Stimulated activated CD4-positive, alpha-beta T cell treated with anti-CD3 and anti-CD28 coated beads, Interleukin-1b, Interleukin-23, amount 100 ng/mL, for 48 hours (primary cell): ENCODE measurements at regions not wholly inside any gene's neighbourhood (a gene's known extent, or its start where the extent isn't known, plus 50 kb on each side); places are given as distances from the start of the nearest gene placed in this dataset.

Experiments
- DNase-seq: peaks from one replicate; pipeline ENCODE4 v3.0.0-alpha.2; 2020

DNA sequence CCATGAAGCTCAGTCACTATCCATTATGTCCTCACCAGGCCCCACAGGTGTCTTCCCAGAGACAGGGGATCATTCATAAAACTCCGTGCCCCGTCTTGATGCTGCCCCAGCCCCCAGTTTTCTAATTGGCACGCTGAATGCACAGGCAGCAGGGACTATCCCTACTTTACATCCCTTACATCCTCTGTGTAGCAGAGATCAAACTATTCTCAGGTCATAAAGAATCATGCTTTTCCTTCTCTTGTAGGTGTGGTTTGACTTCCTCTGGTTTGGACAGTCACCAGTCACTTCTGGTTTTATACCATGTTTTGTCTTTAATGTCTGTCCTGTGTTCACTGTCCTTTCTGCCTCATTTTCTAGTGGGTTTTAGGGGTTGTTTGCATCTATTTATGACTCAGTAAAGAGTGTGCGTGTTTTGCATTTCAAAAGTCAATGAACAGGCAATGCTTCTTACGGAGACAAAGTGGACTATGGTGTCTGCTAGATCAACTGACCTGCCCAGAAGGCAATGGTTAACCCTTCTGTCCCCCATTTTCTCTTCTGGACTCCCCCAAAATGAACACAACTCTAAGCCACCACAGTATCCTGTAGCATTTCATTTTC lies 140.4 kb upstream of the NPVF start:
- DNase-seq = no peak

DNA sequence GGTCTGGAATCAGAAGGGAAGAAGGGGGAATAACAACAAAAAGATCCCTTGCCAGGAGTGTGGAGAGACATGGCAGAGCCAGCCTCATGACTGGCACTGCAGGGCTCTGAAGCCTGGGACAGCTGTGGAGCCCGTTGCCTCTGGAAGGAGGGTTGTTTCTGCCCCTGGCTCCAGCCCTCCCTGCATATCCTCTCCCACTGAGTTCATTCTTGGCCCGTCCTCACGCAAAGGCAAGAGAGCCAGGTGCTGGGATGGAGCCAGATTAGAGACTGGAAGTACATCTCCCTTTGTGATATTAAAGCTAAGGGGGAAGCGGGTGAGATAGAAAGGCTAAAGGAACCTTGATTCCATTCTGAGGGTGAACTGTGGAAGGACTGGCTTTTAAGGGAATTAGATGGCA lies 141.5 kb upstream of the NPVF start:
- DNase-seq = no peak

DNA sequence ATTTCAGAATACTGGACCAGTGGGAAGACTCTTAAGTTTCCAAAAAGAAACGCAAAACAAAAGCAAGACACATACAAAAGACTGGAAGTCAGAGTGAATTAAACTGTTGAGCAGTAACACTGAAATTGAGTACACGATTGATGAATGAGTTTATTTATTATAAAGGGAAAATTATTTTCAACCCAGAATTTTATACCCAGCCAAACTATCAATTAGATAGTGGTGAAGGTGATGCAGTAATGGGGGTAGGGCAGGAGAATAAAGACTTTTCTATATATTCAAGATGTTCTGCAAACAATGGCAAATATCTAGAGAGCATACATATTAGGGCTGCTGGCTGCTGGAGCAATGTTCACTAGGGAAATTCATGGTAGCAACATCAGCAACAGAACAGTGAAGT lies 143.7 kb upstream of the NPVF start:
- DNase-seq = no peak

DNA sequence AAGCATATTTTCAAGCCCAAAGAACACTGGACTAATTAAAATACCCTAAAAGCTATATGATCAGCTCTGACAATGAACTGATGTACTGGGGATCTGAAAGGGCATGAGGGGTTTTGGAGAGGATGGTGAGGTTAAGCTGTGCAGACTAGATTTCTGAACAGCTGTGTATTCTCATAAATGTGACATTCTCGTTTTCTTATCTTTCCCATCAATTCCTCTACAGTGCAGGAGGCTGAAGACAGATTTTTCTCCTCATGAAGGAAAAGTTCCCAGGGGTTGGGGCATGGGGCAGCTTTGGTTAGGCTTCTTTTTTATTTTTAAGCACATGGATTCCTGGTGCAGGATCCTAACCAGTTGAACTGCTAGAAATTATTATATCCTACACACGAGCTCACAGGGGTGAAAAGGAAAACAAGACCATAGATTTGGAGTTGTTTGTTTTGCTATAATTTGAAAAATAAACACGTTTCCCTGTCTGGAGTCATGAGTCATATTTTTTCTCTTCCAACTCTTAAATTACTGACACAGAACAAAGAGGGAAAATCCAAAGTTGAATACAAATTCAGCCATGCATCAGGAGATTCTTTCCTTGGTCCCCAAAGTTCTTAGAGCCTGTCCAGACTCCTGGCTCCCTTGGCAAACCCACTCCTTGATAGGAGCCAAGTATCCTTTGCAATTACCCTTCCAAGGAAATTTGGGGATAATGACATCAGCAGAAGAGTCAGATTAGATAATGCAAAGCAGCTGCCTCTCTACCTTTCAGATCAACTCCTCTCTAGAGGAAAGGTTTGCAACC lies 147.7 kb upstream of the NPVF start:
- no peak for DNase-seq

DNA sequence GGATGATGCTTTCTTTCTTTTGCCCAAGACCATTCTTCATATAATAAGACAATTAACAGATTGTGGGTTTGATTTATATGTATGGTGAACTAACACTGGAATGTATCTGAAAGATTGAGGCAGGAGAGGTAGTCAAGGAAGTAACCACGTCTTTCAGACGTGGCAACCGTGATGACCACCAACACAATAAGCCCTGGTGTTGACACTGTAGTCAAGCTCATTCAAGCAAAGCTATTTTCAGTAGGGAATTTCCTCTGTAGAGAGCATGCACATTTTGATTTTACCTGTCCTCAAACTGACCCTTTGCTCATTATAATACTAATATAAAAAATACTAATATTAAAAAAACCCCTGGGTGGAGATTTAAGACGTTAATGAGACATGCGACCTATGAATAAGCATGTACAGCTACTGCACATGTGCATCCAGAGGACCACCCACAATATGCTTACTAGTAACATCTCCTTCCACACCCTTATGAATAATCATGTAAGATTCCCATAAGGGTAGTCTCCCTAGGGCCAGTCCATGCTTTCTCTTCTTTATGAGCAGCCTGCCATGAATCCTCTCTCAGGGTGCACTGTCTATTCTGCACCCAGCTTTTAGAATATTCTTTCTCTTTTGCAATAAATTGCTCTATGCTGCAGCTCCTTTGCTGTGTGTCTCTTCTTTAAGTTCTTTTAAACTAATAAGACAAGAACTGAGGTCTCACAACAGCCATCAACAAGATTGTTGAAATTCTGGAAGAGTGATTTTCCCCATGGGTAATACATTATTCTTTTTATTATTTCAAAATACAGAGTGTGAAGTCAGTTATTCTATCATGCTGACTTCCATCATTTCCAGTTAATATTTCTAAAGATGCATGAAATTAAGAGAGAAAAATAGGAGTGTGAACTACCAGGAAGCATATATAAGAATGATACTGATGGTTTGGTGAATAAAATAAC lies 151.3 kb upstream of the NPVF start:
- DNase-seq = no peak

DNA sequence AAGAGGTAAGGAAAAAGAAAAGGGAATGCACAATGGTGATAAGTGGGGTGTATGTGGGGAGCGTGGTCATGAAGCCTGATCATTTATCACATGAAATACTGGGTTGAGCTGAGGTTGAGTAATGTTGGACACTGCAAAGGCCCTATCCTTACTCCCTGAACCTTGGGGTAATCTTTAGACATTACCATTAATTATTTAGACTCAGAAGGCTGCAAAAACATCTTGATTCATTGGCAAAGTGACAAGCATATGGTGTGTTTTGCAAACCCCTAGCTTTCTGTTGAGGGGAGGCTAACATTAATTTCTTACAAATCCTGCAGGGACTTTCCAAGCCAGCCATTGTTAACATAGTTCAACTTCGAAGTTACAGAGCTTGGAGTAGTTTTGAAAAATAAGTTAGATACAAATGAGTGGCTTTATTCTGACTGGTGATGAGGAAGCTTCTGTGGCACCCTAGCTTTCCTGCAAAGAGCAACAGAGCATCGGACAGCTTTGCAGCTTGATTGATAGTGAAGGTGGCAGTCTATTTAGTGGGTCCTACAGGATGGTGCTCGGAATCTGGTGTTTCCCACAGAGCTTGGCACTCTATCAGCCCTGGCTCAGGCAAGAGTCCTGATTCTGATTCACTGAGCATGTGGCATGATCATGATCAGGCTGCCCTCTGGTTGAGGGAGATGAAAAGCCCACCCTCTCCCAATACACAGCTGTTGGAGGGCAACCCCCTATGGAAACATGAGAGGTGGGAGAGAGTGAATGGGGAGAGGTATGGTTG lies 153.7 kb upstream of the NPVF start:
- no peak for DNase-seq

DNA sequence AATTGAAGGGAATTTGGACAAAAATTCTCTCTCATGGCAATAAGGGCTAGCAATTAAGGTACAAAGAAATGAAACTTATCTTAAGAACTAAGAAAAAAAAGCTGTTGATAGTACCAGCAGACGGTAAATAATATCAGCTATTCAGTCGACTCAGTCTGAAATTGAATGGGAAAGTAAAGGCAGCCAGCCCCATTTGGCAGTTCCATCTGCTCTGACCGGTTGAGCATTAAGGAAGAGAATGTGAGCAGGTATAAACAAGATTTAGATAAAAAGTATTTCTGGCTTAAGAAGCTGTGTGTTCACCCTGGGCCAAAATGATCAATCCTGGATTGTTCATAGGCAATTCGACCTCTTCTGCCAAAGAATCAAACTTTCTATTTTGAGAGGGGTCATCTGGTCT lies 154.6 kb upstream of the NPVF start:
- no peak for DNase-seq

DNA sequence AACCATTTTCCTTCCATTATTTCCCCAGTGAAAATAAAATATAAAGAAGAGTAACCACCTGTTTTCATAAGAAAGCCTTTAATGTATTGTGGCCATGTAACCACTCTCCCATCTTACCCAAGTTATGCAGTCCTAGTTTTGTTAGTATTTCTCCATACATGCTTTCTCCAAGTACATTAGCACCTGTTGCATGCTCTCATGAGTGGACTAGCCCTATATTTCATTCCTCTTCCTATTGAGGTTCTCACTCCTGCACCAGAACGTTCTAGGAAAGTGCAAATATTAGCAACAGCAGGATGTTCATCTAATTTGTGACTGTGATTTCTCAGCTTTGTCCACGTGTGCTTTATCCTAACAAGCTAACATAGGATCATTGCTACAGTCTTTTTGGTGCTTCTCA lies 155.1 kb upstream of the NPVF start:
- no peak for DNase-seq

DNA sequence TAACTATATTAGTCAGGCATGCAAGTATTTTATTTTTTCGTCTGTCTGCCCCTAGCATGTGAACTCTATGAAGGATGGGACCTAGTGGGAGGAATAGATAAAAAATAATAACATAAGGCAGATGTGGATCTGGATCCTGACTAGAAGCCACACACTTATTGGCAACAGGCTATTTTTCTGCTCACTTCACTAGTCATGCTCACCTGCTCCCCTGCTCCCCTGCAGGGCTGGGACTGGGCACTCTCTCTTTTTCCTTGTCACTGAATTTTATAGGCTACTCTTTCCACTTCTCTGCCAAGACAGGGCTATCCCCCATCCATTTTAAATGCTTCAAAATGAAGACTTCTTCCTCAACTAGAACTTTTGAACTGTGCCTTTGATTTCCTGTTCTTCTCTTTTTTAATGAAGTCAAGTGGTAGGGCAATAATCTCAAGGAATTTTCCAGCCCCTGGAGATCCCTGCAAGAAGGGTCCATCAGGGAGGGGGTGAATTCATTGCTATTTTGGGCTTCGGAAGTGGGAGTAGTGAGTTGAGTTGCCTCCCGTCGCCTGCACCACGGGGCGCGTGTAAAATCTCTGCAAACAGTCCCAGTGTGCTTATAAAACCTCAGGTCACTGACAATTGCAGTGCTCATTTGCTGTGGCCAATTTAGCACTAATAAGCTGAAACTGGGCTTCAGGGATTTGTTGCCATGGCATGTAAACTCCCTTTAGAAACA lies 156.7 kb upstream of the NPVF start:
- DNase-seq = no peak

DNA sequence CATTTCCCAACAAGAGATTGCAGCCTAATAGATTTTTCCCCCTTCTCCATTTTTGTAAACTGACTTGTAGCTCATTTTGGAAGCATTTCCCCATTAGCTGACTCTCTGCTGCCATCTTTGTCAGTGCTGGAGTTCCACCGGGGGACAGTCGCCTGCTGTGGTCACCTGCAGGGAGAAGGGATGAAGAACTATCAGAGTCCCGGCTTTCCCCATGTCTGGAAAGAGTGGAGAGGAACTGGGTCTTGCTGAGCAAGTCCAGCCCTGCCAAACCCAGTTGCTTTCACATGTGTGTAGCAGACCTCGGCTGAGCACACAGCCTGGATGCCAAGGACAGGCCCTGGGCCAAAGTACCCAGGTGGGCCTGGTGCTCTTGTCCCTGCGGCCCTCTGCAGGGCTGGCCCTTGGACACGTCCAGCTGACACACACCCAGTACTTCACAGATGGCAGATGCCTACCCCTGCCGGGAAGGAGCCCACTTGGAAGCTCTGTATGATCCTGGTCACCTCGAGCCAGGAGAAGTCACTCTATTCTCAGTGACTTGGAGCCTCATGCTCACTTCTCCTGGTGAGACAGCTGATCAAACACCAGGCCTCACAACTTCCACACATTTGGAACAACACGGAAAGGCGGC lies 157.3 kb upstream of the NPVF start:
- DNase-seq = no peak

DNA sequence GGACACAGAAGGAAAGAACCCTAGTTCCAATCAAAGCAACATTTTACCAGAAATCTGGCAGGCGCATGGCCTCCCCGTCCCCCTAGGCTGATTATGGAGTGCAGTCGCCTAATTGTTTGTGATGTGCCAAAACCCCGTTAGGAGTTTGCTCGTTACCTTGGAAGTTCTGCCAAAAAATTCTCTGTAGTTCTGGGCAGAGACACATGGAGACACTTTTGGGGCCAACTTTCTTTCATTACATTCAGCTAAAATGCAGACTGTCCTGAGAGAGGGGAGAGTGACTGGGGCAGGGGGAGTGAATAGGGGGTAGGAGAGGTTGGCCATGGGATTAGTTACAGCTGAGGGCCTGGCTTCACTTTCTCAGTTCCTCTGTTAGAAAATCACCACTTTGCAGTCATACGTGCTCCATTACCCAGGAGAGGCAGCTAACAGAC lies 158.0 kb upstream of the NPVF start:
- DNase-seq = no peak

DNA sequence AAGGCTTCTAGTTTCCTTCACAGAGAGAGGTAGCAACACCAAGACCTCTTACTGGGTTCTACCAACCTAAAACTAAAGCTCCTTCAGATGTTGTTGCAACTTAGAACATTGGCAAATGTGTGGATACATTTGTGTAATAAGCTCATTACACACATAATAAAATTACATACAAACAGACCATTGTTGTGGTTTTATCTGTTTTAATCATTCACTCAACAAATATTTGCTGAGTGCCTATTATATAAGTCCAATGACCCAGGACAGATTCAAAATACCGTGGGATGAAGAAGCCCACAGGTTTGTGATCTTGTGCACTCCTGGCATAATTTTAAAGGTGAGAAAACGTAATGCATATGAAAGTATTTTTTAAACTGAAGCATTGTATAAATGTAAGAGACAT lies 160.4 kb upstream of the NPVF start:
- no peak for DNase-seq

DNA sequence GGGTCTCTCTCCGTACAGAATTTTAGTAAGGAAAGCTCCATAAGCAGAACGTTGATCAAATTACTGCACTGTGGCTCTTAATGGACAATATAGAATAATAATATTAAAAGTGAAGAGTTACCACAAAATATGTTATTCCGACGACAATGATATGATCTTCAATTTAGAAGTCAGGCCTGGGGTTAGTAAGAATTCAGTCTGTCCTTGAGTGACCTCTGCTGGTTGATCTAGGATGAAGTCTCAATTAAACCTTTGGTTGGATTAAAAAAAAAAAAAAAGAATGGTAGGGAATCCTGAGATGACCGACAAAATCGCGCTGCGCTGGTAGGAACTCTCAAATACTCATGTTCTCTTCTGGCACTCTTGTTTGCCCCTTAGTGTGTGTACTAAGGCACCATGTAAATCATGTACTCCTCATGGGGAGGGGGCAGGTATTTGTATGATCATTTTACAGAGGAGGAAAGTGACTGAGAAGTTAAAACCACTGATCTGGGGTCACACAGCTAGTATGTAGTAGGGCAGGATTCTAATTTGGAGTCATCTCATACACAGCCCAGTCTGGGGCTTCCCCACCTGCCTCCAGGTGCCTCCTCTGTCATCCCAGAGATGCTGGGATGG lies 161.3 kb upstream of the NPVF start:
- DNase-seq = no peak

DNA sequence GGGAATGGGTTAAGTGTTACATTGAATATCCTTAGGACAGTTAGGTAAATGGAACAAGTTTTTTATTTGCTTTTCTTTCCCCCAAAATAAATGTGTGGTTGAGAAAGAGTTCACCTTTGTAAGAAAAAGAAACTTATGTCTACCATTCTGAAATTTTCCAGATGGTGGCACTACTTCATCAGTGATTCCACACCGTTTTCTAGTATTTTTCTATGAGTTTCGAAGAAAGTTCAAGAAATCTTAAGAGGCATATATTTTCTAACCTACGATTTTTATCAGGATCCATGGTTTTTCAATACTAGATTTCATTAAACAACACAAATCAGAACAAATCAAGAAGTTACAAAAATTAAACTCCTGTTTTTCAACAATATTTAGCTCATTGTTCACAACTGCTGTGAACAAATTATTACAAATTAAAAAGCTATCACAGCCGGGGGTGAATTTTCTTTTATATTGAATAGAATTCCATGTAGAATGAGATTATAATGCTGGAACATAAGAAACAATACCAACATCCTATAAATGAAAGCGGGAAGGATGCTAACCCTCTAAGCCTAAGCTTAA lies 163.1 kb upstream of the NPVF start:
- DNase-seq = no peak

DNA sequence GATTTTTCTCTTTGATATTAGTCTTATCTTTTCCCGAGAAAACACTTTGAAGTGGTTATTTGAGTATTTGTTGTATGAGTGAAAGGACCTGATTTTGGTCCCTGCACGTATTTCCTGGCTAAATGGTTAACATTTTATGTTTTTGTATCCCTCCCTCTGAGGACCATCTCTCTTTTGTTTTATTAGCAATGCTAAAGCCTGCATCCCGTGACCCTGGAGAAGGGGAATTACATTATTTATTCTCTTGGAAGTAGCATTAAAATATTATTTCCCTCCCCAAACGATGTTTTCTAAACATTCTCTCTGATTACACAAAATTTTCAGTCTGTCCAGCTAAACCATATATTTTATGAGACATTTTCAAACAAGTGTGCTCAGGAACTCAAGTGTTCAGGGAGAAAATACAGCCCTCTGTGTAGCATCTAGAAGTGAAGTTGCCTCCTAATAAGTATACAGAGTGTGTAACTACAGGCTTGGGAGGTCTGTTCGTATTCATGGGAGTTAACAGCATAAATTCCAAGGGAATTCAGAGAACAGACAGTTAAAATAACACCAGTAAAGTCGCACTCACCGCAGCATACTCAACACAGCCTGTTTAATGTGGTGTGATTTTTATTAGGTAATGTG lies 163.8 kb upstream of the NPVF start:
- DNase-seq = no peak

DNA sequence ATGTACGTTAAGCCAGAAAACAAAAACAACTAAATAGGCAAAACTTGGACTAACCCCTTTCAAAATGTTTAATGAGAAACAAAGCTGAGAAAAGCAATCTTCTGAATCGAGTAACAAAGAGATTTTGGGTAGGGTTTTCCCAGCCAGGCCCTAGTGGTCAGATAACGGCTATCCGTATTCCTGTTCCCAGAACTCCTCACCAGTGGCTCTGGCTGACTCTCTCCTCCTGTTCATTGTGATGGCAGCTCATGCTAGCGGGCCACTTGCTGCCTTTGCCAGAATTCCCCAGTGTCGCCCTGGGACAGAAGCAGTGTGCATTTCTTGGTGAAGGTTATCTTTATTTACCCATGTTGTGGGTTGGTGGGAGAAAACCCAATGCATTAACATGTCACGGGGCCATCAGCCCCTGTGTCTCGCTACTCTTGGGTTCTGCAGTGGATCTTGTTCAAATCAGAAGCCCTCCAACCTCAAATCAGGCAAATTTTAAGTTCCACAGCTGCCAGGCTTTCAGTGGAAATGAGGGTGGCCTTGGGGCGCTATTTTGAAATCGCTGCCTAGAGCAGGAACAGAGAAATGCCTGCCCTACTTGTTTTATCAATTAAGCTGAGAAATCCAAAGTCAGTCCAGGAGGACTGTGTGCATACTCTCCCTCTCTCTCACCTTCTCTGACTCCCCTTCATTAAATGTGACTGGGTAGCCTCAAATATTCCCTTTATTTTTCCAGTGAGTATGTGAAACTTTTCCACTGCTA lies 164.5 kb upstream of the NPVF start:
- no peak for DNase-seq

DNA sequence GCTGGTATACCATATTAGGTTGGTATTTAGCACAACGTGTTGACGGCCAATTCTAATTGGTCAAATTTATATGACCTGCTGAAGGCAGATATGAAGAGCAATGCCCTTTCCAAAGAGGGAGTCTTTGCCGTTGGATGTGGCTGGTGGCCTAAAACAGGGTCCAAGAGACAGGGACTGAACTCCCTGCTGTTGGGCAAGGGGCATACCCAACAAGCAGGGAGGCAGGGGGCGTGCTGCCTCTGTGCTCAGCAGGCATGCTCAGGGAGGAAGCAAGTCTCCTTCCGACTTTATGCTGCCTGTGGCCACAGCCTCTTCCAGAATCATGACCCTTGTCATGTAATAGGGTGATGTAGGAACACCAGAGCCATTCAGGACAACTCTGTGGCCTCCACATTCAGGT lies 167.7 kb upstream of the NPVF start:
- DNase-seq = no peak

DNA sequence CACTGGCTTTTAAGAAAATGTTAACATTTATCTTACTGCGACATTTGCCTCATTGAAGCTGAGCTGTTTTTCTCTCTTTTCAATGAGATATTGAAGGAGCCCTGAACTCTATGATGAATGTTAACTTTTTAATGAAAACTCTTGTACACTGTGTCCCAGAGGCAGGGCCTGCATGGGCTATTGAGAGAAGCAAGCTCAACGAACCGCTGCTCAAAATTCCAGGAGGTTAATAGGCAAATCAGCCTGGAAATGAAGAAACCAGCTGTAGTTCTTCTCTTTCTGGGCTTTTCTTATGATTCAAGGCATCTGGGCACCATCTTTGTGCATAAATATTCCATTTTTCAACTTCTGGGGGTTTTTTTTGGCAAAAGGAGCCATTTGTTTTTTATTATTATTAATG lies 168.4 kb upstream of the NPVF start:
- no peak for DNase-seq

DNA sequence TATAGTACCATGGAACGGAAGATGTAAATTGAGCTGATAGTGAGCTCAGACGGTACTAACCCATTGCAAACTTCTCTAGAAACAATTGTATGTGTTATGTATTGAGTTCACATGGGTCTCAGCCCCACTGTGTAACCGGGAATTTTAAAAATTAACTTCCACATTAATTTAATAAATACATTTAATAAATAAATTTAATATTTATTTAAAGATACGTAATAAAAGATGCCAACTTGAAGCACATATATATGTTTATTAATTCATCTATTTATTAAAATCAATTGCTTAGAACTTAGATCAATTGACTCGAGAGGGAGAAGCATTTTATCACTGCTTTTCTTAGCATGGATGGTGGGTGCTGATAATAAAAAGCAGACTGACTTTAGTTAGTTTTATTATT lies 170.1 kb upstream of the NPVF start:
- no peak for DNase-seq
